SK-N-SH (cell line): ENCODE measurements at regions not wholly inside any gene's neighbourhood (a gene's known extent, or its start where the extent isn't known, plus 50 kb on each side); places are given as distances from the start of the nearest gene placed in this dataset.

Experiments used
- CTCF ChIP-seq: fragments of 200-600 bp; sonication (generic); IDR thresholded peaks from 2 replicates; pipeline ENCODE4 v1.6.1; 2017; ENCODE audit warnings: antibody characterized with exemption, mild to moderate bottlenecking, moderate library complexity
- EZH2phosphoT487 ChIP-seq: fragments of 200-600 bp; sonication (generic); IDR thresholded peaks from 2 replicates; pipeline ENCODE4 v1.6.1; 2017; ENCODE audit warnings: low read depth, mixed run types, mild to moderate bottlenecking, antibody characterized with exemption, moderate library complexity, borderline replicate concordance
- GATA2 ChIP-seq: sonication (generic); formaldehyde crosslinking; IDR thresholded peaks from 2 replicates; pipeline ENCODE4 v1.5.0; 2020; ENCODE audit warnings: mild to moderate bottlenecking, missing genetic modification reagents
- MXI1 ChIP-seq: IDR thresholded peaks from 2 replicates; pipeline ENCODE4 v1.6.1; 2012; ENCODE audit warnings: mild to moderate bottlenecking, low read depth, low read length, improper control_type of control experiment
- PBX3 ChIP-seq: IDR thresholded peaks from 2 replicates; pipeline ENCODE4; 2012
- POLR2AphosphoS5 ChIP-seq: IDR thresholded peaks from 2 replicates; pipeline ENCODE4 v1.6.1; 2012; ENCODE audit warnings: low read depth, low read length
- RAD21 ChIP-seq: IDR thresholded peaks from 2 replicates; pipeline ENCODE4 v1.6.1; 2012; ENCODE audit warnings: mild to moderate bottlenecking, low read length
- RCOR1 ChIP-seq: fragments of 150-350 bp; IDR thresholded peaks from 2 replicates; pipeline ENCODE4 v1.6.1; 2017; ENCODE audit warnings: antibody characterized with exemption, low read length
- RFX5 ChIP-seq: IDR thresholded peaks from 2 replicates; pipeline ENCODE4 v1.6.1; 2012; ENCODE audit warnings: mild to moderate bottlenecking, improper control_type of control experiment, low read length
- SIN3A ChIP-seq: IDR thresholded peaks from 2 replicates; pipeline ENCODE4 v1.6.1; 2012; ENCODE audit warnings: low read depth, mild to moderate bottlenecking, low read length, moderate library complexity, borderline replicate concordance
- SMC3 ChIP-seq: IDR thresholded peaks from 2 replicates; pipeline ENCODE4 v1.6.1; 2012; ENCODE audit warnings: low read depth, low read length, improper control_type of control experiment
- USF2 ChIP-seq: fragments of 150-350 bp; IDR thresholded peaks from 2 replicates; pipeline ENCODE4 v1.6.1; 2017; ENCODE audit warnings: antibody characterized with exemption, low read length, low read depth, borderline replicate concordance
- YY1 ChIP-seq: IDR thresholded peaks from 2 replicates; pipeline ENCODE4 v1.4.0; 2012; ENCODE audit warnings: low read depth, mild to moderate bottlenecking

- TF ChIP-seq RAD21 (no peak), MXI1 (no peak), RCOR1 (no peak), POLR2AphosphoS5 (no peak), EZH2phosphoT487 (no peak), CTCF (no peak), GATA2 (CRISPR knock-in tag) (no peak), YY1 (no peak), SIN3A (no peak), RFX5 (no peak), PBX3 (no peak), SMC3 (no peak), USF2 (no peak)
These were observed 129.6 kb downstream of the EDN1 start for GRCh38 chr6:12419631-12420272.
